H1 (cell line): ENCODE measurements at regions not wholly inside any gene's neighbourhood (a gene's known extent, or its start where the extent isn't known, plus 50 kb on each side); places are given as distances from the start of the nearest gene placed in this dataset.

Source experiments
- CTCF ChIA-PET: fragments of 300-600 bp; sonication (Branson Sonifier 250); formaldehyde crosslinking; loops from one replicate; lab custom pipeline; 2021; ENCODE audit not compliant: partially characterized antibody; lab: Charles Lee
- POLR2A ChIA-PET: fragments of 300-600 bp; sonication (Branson Sonifier 250); formaldehyde crosslinking; loops from one replicate; lab custom pipeline; 2021; ENCODE audit warnings: inconsistent platforms; ENCODE audit not compliant: partially characterized antibody; lab: Charles Lee
- DNase-seq, 2 experiments: peaks; one replicate each; pipeline versions ENCODE4 v3.0.0 to v3.0.0-alpha.2; 2010 to 2022; ENCODE audit warnings: low spot score in 2 of 2, low read depth in 1 of 2, mixed read lengths in 1 of 2
- FAIRE-seq: peaks from 2 replicates; lab custom pipeline; 2011; peaks lifted over from hg19 to GRCh38; lab: Jason Lieb, UNC
- H2AFZ ChIP-seq: 2 replicates; pipeline ENCODE4 v1.8.1; 2012; ENCODE audit warnings: low read length, inconsistent platforms
- H2AK5ac ChIP-seq: 2 replicates; pipeline ENCODE4 v1.6.1; 2013; ENCODE audit warnings: low read depth, low read length
- H2BK120ac ChIP-seq: replicated peaks from 2 replicates; pipeline ENCODE3; 2013; ENCODE audit warnings: low read depth, low read length, inconsistent platforms
- H2BK12ac ChIP-seq: 2 replicates; pipeline ENCODE4 v1.6.1; 2013; ENCODE audit warnings: low read depth, low read length
- H2BK15ac ChIP-seq: 2 replicates; pipeline ENCODE4 v1.6.1; 2013; ENCODE audit warnings: low read length
- H2BK20ac ChIP-seq: 2 replicates; pipeline ENCODE4 v1.6.1; 2013; ENCODE audit warnings: low read length
- H2BK5ac ChIP-seq: 2 replicates; pipeline ENCODE4 v1.6.1; 2013; ENCODE audit warnings: low read depth, low read length
- H3K14ac ChIP-seq: 2 replicates; pipeline ENCODE4 v1.6.1; 2013; ENCODE audit warnings: inconsistent platforms; ENCODE audit not compliant: insufficient read length
- H3K18ac ChIP-seq: 2 replicates; pipeline ENCODE4 v1.6.1; 2013; ENCODE audit warnings: low read length; ENCODE audit errors: extremely low read depth
- H3K23ac ChIP-seq: 2 replicates; pipeline ENCODE4 v1.6.1; 2013; ENCODE audit warnings: inconsistent platforms; ENCODE audit not compliant: insufficient read length
- H3K23me2 ChIP-seq: 2 replicates; pipeline ENCODE4 v1.6.1; 2013; ENCODE audit warnings: low read depth, low read length
- H3K27ac ChIP-seq: 2 replicates; pipeline ENCODE4 v1.6.1; 2011; ENCODE audit warnings: low read depth, low read length, inconsistent platforms
- H3K27me3 ChIP-seq, 4 experiments: replicated peaks in 1 of 4; 1 replicate in 1 of 4; 2 replicates in 3 of 4; pipeline versions ENCODE4 v1.6.1 to v1.8.1; 2011 to 2013; ENCODE audit warnings: low read length in 3 of 4, mild to moderate bottlenecking in 3 of 4, inconsistent platforms in 2 of 4, mixed read lengths in 2 of 4, moderate library complexity in 1 of 4; ENCODE audit not compliant: control insufficient read depth in 3 of 4, insufficient read depth in 3 of 4; ENCODE audit errors: extremely low read depth in 1 of 4
- H3K36me3 ChIP-seq, 4 experiments: 2 replicates each; pipeline versions ENCODE4 v1.6.1 to v1.8.1; 2011 to 2013; ENCODE audit warnings: mild to moderate bottlenecking in 4 of 4, low read length in 3 of 4, moderate library complexity in 2 of 4, control low read depth in 1 of 4, inconsistent platforms in 1 of 4; ENCODE audit not compliant: insufficient read depth in 4 of 4, control insufficient read depth in 2 of 4
- H3K4ac ChIP-seq: replicated peaks from 2 replicates; pipeline ENCODE3; 2013; ENCODE audit warnings: low read length, low read depth, mixed read lengths, inconsistent platforms; ENCODE audit not compliant: insufficient read length
- H3K4me1 ChIP-seq, 4 experiments: replicated peaks in 1 of 4; 1 replicate in 1 of 4; 2 replicates in 3 of 4; pipeline versions ENCODE4 v1.6.1 to v1.8.1; 2011 to 2013; ENCODE audit warnings: low read length in 3 of 4, inconsistent platforms in 2 of 4, mixed read lengths in 1 of 4; ENCODE audit not compliant: insufficient read depth in 4 of 4, control insufficient read depth in 3 of 4
- H3K4me2 ChIP-seq, 2 experiments: 2 replicates each; pipeline versions ENCODE4 v1.6.1 to v1.8.1; 2011 to 2013; ENCODE audit warnings: low read depth in 2 of 2, low read length in 2 of 2, control low read depth in 1 of 2, inconsistent platforms in 1 of 2, mild to moderate bottlenecking in 1 of 2; ENCODE audit not compliant: insufficient read depth in 1 of 2
- H3K4me3 ChIP-seq, 4 experiments: fragments of 200-600, 300-600 bp in 1 of 4; sonication (generic), shearing (Covaris generic), sonication (Bioruptor Twin) in 1 of 4; 2 replicates each; pipeline versions ENCODE4 v1.5.1 to v1.8.1; 2011 to 2016; ENCODE audit warnings: low read length in 4 of 4, low read depth in 3 of 4, control low read depth in 2 of 4, inconsistent platforms in 2 of 4, mild to moderate bottlenecking in 2 of 4, mixed read lengths in 1 of 4, moderate library complexity in 1 of 4; ENCODE audit not compliant: insufficient read depth in 2 of 4; ENCODE audit errors: extremely low read depth in 1 of 4
- H3K56ac ChIP-seq: replicated peaks from 2 replicates; pipeline ENCODE3; 2013; ENCODE audit warnings: low read depth, mild to moderate bottlenecking, mixed read lengths, low read length, inconsistent platforms; ENCODE audit not compliant: insufficient read length
- H3K79me1 ChIP-seq: 2 replicates; pipeline ENCODE4 v1.6.1; 2013; ENCODE audit warnings: low read depth, low read length, control low read depth
- H3K79me2 ChIP-seq, 2 experiments: 2 replicates each; pipeline versions ENCODE4 v1.6.1 to v1.8.1; 2012 to 2013; ENCODE audit warnings: low read length in 2 of 2, mild to moderate bottlenecking in 2 of 2, inconsistent platforms in 1 of 2; ENCODE audit not compliant: insufficient read depth in 2 of 2, control insufficient read depth in 1 of 2
- H3K9ac ChIP-seq, 4 experiments: replicated peaks in 1 of 4; 1 replicate in 1 of 4; 2 replicates in 3 of 4; pipeline versions ENCODE4 v1.6.1 to v1.8.1; 2011 to 2013; ENCODE audit warnings: low read depth in 3 of 4, low read length in 3 of 4, control low read depth in 2 of 4, mild to moderate bottlenecking in 2 of 4, moderate library complexity in 2 of 4, inconsistent platforms in 1 of 4; ENCODE audit errors: extremely low read depth in 1 of 4
- H3K9me3 ChIP-seq, 2 experiments: 2 replicates each; pipeline versions ENCODE4 v1.6.1 to v1.8.1; 2012 to 2013; ENCODE audit warnings: mild to moderate bottlenecking in 2 of 2, moderate library complexity in 2 of 2, control low read depth in 1 of 2, inconsistent platforms in 1 of 2, low read depth in 1 of 2, low read length in 1 of 2, mixed read lengths in 1 of 2; ENCODE audit not compliant: insufficient read depth in 2 of 2
- H4K20me1 ChIP-seq, 2 experiments: replicated peaks in 1 of 2; 2 replicates each; pipeline versions ENCODE3 to v1.8.1; 2011 to 2013; ENCODE audit warnings: inconsistent platforms in 2 of 2, low read length in 2 of 2, mild to moderate bottlenecking in 1 of 2; ENCODE audit not compliant: insufficient read depth in 2 of 2, control insufficient read depth in 1 of 2
- H4K5ac ChIP-seq: 2 replicates; pipeline ENCODE4 v1.6.1; 2013; ENCODE audit warnings: low read length, low read depth, mixed read lengths, inconsistent platforms; ENCODE audit not compliant: insufficient read length
- H4K8ac ChIP-seq: 2 replicates; pipeline ENCODE4 v1.8.0; 2013; ENCODE audit warnings: mild to moderate bottlenecking, moderate library complexity, low read length, inconsistent platforms; ENCODE audit not compliant: insufficient read depth; ENCODE audit errors: extremely low read depth
- H4K91ac ChIP-seq: replicated peaks from 2 replicates; pipeline ENCODE3; 2013; ENCODE audit warnings: low read length, mixed read lengths, inconsistent platforms; ENCODE audit not compliant: insufficient read length
- CREB1 ChIP-seq: IDR thresholded peaks from 2 replicates; pipeline ENCODE4 v1.6.1; 2012; ENCODE audit warnings: inconsistent platforms
- FOSL1 ChIP-seq: IDR thresholded peaks from 2 replicates; pipeline ENCODE4 v1.6.1; 2011; ENCODE audit warnings: mild to moderate bottlenecking, low read depth, low read length, moderate library complexity; ENCODE audit not compliant: insufficient read depth
- GABPA ChIP-seq: IDR thresholded peaks from 2 replicates; pipeline ENCODE4 v1.6.1; 2011; ENCODE audit warnings: mild to moderate bottlenecking, low read length, moderate library complexity, borderline replicate concordance; ENCODE audit not compliant: insufficient read depth
- JUN ChIP-seq: IDR thresholded peaks from 2 replicates; pipeline ENCODE4 v1.6.1; 2011; ENCODE audit warnings: low read depth, mild to moderate bottlenecking, improper control_type of control experiment, low read length
- WGBS, 2 experiments: shearing (Covaris generic) in 1 of 2; methylation state at CpG; one replicate each; pipeline versions ENCODE4 v1.1.6 to v1.1.7; 2013 to 2015; ENCODE audit warnings: low lambda C conversion rate in 2 of 2, mixed read lengths in 2 of 2, inconsistent platforms in 1 of 2, low coverage in 1 of 2, missing lambda C conversion rate in 1 of 2; ENCODE audit not compliant: insufficient replicate concordance in 2 of 2, insufficient coverage in 1 of 2, insufficient read length in 1 of 2; ENCODE audit errors: extremely low coverage in 1 of 2, missing lambda C conversion rate in 1 of 2; 5-methylcytosine and 5-hydroxymethylcytosine counted together

DNA sequence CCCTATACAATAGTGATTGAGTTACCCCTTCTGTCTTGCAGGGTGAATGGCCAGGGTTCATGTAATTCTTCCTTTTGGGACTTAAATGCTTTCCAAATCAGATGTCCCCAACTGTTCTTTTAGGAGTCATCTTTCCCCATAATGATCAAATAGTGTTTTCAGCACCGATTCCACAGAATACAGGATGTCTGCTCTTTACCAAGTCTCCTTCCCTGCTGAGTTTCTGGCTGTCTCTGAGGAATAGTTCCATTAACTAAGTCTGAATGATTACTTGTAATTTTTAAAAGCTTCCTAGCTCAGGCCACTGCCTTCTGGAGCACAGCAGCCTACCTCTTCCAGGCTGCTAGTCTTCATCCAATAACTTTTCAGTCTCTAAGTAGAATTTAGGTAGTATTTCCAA, 630.7 kb upstream of the ZNF608 start:
- Histone ChIP-seq H2BK20ac (no peak overlapping the region), H3K36me3 (no peaks in the 10 kb centered on the region), H3K18ac (no peak overlapping the region), H4K5ac (no peak overlapping the region), H3K4me3 (no peak overlapping the region), H3K4me2 (no peak overlapping the region), H3K23me2 (no peaks in the 10 kb centered on the region), H3K27ac (no peak overlapping the region), H4K91ac (no peak overlapping the region), H4K20me1 (no peaks in the 10 kb centered on the region), H3K56ac (no peak overlapping the region), H3K27me3 (no peaks in the 10 kb centered on the region), H3K9ac (peak overlapping the region in 1 of 4 experiments; percentile 9; a peak in 1 of 7 replicates), H3K23ac (no peak overlapping the region), H3K14ac (no peak overlapping the region), H4K8ac (no peak overlapping the region), H3K79me2 (no peaks in the 10 kb centered on the region), H2BK12ac (no peak overlapping the region), H2AFZ (no peak overlapping the region), H3K4ac (no peak overlapping the region), H2BK120ac (no peak overlapping the region), H3K4me1 (peaks cover 2 to 12% (median 8%) of the 10 kb centered on the region in 4 experiments; a peak in 3 of 7 replicates), H2BK5ac (no peak overlapping the region), H3K79me1 (no peaks in the 10 kb centered on the region), H2BK15ac (no peak overlapping the region), H2AK5ac (no peak overlapping the region), H3K9me3 (no peaks in the 10 kb centered on the region)
- WGBS, 2 experiments, result 79% methylated on average over 1 of the region's 1 CpG; no CpG with 5 or more reads in 1 of the 2 experiments
- ChIA-PET CTCF (no interaction called here), POLR2A (no interaction called here)
- FAIRE-seq, result no peak
- TF ChIP-seq CREB1, result no peak
- TF ChIP-seq GABPA, result no peak
- TF ChIP-seq FOSL1, result no peak
- TF ChIP-seq JUN, result no peak
- DNase-seq, result no peak
